ENCODE measurements at regions not wholly inside any gene's neighbourhood (a gene's known extent, or its start where the extent isn't known, plus 50 kb on each side); places are given as distances from the start of the nearest gene placed in this dataset.
"Not testable (repeated sequence)": the region's sequence is repeated elsewhere in the genome, so short reads cannot be mapped to it uniquely, and the experiment has no call there.

DNA sequence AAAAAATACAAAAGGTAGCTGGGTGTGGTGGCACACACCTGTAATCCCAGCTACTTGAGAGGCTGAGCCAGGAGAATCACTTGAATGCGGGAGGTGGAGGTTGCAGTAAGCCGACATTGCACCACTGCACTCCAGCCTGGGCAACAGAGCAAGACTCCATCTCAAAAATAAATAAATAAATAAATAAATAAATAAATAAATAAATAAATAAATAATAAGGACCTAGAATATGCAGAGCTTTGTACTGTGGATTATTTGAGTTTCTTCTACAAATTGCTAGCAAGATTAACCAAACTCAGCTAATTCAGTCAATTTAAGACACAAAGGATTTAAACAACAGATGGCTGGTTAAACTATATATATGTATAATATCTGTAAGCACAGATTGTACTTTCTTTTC is 322.5 kb upstream of the ARPP21 start:
- intact Hi-C loops (cut with DNase I); DNase-seq (ENCODE audit: low spot score): not testable (repeated sequence)

DNA sequence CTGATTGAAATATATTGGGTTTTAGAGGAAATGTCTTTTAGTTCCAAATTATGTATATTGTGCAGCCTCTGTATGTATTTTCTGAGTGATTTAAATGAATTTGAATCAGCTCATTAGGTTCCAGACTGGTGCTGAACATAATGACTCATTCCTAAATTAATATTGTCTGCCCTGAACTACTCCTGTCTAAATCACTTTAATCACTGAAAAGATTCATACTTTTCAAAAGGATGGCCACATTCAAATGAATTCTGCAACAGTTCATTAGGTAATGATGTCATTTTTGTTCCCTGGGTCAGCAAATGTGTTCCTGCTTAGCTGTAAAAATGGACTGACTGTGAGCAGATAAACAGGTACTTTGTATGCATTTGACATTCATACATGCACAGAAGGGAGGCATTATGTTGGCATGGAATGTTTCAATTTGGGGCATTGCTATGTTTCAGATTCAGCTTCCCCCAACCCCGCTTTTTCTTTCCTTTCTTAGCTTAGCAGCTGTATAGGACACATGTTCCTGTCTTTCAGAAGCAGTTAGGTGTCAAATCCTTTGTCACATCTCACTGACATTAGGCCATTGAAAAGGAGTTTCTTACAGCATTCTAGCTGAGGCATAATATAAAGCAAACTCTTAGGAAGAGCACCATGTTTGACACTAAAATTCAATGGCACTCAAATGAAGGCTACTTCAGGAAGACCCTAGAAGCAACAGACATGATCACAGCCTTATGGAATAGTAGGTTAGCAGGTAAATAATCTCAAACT is 318.5 kb upstream of the ARPP21 start:
- intact Hi-C loops (cut with DNase I), result no loop called here
- no peak for DNase-seq (ENCODE audit: low spot score)

DNA sequence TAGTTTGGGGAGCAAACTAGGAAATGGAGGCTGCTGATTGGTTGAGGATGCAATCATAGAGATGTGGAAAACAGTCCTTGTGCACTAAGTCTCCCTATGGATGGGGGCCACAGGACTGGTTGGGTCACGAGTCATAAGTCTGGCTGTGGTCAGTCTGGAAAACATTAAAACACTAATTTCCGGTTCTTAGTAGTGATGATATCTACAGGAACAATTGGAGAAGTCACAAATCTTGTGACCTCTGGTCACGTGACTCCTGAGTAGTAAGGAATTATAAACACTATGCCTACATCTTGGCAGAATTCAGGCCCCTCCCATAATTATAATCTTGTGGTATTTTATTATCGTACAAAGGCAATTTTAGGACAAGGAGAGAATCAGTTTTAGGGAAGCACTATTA is 317.3 kb upstream of the ARPP21 start:
- intact Hi-C loops (cut with DNase I), result no loop called here
- DNase-seq (ENCODE audit: low spot score), result no peak

DNA sequence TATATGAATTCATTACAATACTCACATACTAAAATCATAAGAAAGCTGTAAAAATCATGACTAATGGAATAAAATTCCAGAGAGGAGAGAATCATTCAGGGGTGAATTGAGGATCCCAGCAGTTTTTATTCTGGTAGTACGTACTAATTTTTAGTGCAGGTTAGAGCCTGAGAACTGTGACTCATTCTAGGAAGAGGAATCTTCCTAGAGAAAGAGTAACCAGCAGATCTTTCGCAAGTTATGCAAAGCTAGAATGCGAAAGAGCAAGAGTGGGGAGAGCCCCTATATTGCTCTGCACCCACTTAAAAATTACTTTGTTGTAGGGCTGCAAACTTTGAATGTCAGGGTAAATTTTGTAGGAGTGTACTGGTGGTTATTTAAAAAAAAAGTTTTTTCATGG is 303.6 kb upstream of the ARPP21 start:
- intact Hi-C loops (cut with DNase I), result no loop called here
- no peak for DNase-seq (ENCODE audit: low spot score)

DNA sequence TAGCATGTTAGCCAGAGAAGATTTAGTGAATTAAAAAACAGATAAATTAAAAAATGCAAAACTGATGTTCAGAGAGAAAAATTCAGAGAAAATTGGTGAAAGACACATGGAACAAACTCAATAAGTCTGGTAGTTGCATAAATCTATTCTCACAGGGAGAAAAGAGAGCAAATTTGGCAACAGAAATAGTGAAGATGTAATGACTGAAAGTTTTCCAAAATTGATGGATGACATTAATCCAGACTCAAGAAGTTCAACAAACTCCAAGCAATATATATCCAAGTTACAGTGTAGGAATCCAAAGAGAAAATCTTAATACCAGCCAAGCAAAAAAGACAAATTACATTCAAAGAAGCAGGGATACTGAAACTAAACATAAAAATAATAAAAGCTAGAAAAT is 302.7 kb upstream of the ARPP21 start:
- DNase-seq (ENCODE audit: low spot score), result no peak
- intact Hi-C loops (cut with DNase I), result no loop called here

DNA sequence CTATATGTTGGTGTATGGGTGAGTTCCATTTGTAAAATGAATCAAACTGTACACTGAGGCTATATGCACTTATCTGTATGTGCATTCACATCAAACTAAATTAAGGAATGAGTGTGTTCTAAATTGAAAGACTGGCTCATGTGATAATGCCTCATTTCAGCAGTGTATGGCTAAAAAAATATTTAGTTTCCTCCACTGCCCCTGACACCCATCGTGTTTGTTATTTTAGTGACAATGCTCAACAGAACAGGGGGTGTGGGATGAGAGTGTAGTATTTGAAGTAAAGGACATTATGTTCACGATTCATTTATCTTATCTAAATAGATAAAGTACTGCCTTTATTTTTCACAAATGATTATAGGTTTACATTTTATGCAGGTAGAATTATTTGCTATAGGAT is 301.1 kb upstream of the ARPP21 start:
- DNase-seq (ENCODE audit: low spot score), result no peak
- intact Hi-C loops (cut with DNase I), result no loop called here

DNA sequence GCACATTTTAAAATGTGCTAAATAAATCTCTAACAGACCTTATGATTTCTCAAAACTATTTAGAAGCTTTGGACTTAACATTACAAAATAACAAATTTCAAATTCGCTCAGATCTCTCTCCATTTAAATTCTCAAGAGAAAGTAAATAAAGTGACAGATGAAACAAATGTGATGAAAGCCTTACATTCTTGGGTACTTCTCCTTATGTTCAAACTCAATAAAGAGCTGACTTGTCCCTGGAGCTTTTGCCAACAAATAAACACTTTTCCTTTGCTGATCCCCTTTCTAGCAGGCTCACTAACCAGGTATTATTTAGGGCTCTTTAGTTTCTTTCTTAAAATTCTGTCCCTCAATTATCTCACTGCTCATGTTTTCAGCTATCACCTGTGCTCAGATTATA is 259.1 kb upstream of the ARPP21 start:
- intact Hi-C loops (cut with DNase I), result no loop called here
- no peak for DNase-seq (ENCODE audit: low spot score)

DNA sequence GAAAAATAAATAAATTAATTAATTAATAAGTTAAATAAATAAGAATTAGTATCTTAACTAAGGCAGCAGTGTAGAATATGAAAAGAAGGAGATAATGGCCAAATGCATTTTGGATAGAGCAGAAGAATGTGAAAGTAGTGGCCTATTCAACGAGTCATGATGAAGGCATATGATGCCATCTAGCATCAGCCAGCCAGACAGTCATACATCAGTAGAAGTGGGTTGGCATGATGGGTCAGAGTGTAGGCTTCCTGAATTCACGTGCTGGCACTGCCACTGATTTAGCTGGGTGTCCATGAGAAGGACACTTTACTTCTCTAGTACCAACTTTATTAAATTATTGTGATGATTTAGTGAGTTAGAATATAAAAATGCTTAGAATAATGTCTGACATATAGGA is 256.1 kb upstream of the ARPP21 start:
- intact Hi-C loops (cut with DNase I), result no loop called here
- DNase-seq (ENCODE audit: low spot score), result no peak

DNA sequence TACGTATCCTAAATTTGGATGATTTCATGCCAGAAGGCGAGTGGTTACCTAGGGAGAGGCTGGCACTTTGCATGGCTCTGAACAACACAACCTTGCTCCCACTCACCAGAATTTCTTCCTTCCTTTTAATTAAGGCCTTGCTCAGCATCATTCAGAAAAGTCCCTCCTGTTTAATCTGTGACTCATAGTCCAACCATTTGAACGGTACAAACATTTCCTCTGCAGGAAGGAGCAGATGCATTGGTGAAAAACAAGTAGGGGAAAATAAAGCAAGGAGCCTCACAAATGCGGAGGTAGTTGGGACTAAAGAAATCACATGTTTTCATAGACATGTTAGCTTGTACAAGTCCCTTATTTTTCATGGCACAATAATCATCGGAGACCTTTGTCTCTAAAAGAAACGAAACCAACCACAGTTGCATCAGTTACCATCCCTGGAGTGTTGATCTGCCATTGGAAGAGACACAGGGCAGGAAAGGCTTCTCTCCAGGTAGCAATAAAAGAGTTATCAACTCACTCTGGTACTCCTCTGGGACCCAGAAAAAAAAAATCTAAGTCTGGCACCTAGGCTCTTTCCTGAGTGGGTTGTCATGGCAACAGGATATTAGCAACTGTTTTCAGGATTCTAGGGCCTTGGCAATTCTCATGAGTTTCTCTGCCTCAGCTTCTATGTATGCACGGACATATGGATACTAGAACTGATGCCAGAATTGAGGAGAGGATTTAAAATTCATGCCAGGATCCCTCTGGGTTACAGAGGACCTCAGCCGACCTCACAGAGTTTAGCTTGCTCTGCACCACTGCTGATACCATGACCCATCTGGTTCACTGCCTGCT is 255.4 kb upstream of the ARPP21 start:
- intact Hi-C loops (cut with DNase I), result no loop called here
- no peak for DNase-seq (ENCODE audit: low spot score)

DNA sequence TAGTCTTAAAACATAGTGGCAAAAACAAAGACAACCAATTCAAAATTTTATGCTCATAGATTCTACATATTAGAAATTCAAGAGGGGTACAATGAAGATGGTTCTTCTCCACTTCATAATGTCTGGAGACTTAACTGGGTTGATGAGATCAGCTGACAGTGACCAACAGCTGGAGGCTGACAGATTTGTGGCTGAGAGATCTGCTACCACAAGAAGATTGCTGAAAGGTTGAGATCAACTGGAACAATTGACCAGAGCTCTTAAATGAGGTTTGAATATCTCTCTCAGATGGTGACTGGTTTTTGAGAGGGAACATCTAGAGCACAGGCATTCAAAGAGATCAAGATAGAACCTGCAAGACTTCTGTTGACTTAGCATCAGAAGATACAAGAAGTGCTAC is 254.1 kb upstream of the ARPP21 start:
- intact Hi-C loops (cut with DNase I), result no loop called here
- no peak for DNase-seq (ENCODE audit: low spot score)

DNA sequence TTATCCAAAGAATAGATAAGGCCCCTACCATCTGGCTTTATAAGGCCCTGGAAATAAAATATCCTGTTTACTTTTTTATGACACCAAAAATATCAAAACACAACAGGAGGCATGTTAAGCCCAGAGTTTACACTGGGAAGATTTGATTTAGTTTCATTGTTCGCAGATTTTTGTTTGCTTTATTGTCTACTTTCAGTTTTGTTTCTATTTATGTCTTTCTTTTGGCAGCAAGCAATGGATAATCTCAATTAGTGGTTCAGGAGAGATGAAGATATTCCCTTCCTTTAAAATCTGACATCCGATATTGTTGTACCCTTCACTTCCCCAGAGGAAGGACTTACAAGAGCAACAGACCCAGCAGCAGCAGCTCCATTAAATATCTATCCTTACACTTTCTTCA is 249.4 kb upstream of the ARPP21 start:
- intact Hi-C loops (cut with DNase I), result no loop called here

DNA sequence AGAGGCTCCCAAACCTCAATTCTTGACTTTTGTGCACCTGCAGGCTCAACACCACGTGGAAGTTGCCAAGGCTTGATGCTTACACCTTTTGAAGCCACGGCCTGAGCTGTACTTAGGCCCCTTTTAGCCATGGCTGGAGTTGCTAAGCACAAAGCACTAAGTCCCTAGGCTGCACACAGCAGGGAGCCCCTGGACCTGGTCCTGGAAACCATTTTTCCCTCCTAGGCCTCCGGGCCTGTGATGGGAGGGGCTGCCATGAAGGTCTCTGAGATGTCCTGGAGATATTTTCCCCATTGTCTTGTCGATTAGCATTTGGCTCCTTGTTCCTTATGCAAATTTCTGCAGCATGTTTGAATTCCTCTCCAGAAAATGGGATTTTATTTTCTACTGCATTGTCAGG is 247.1 kb upstream of the ARPP21 start:
- DNase-seq (ENCODE audit: low spot score), result no peak
- intact Hi-C loops (cut with DNase I), result no loop called here

More for the DNA sequence above, 249.4 kb upstream of the ARPP21 start:
- no peak for DNase-seq (ENCODE audit: low spot score)

DNA sequence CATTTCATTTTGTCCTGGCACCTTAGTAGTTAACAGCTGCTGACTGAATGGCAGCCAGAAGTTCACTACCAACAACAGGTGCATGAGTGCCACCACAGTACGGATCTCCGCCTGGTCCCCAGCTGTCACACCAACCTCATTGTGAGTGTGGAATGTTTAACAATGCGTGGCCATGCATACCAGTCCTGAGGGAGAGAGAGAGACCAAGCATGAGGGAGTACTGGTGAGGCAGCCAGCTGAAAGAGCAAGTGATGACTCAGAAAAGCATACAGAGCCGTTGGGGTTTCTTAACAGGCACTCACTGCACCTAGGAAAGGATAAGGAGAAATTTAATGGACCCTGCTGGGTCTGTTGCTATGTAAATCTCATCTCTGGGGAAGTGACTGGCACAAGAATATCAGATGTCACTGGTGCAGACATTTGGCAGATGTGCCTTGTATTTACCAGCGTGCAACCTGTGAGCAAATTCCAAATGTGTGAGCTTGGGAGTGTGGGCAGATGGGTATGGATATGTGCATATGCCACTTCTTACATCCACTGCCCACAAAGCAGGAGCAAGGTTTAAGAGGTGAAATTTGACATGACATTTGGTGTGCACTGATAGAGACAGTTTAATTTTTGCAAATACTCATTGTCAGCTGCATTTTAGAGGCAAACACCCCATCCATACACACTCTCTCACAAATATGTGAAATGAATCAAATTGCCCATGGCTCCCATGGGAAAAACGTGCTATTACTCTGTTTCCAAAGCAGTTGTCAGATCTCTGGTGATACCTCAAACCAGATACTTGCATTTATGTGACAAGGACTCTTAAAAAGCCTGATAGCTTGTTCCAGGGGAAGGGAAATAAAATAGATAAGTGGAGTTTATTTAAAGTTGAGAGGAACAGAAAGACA is 245.2 kb upstream of the ARPP21 start:
- intact Hi-C loops (cut with DNase I), result no loop called here
- no peak for DNase-seq (ENCODE audit: low spot score)

DNA sequence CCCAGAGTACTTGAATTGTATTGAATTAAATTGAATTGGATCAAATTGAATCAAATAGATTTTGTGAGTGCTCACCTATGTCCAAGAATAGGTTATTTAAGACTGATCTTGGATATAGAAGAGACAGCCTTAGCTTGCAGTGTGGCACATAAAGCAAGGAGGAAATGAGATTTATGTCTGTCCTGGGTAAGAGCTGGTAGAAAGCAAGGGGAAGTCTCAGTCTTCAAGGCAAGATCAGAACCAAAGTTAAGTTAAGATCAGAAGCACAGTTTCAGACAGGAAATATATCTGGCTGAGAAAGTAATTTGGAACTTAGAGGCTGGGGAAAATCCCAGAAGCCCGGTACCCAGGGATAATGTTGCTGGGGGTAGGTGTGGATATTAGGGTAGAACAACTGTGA is 244.4 kb upstream of the ARPP21 start:
- intact Hi-C loops (cut with DNase I), result no loop called here
- no peak for DNase-seq (ENCODE audit: low spot score)

DNA sequence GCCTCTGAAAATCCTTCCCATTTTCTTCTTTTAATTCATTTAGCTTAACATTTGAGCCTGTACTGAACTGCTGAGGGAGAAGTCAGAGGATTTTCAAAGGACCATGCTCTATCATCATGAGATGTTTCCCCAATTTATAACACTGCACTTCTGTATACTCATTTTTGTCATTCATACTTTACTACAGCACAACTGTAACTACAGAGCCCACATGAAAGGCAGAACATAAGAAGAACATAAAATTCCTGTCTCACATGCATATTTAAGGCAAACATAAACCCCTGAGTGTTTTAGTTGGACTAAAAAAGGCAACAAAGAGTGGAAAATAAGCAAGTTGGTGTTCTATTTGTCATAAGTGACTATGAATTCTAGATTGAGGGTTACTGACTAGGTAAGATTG is 237.7 kb upstream of the ARPP21 start:
- no peak for DNase-seq (ENCODE audit: low spot score)
- intact Hi-C loops (cut with DNase I), result no loop called here

DNA sequence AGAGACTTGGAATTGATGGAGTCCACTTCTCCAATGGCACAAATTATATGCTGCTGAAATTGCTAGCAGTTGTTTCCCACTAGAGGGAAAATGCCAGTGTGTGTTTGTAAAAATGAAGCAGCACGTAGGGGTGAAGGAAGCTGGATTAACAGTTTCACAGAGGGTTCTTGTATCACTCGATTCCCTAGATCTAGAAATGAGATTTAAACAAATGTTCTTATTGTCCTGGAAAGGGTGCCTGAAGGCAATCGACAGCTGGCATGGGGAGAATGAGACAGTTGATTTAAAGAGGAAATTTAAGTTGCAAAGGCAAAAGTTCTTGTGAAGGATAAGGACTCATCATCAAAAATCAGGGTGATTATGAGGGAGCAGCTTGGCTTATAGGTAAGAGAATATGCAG is 234.8 kb upstream of the ARPP21 start:
- intact Hi-C loops (cut with DNase I), result no loop called here
- DNase-seq (ENCODE audit: low spot score), result no peak

DNA sequence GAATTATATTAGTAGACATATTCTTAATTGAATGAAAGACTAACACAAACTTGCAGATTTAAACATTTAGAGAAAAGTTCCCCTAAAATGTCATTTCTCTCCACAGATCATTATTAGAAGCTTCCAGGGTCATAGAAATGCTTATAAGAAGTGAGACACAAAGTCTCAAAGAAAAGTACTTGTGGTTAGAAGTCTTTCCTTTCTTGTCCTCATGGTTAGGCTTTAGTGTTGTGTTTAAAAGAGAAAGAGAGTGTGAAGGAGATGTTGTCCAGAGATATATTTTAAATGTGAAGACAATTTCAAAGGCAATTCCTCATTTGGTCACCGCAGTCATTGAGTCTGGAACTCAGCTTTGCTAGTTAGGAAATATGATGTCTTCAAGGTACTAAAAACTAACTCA is 230.4 kb upstream of the ARPP21 start:
- intact Hi-C loops (cut with DNase I), result no loop called here
- no peak for DNase-seq (ENCODE audit: low spot score)

DNA sequence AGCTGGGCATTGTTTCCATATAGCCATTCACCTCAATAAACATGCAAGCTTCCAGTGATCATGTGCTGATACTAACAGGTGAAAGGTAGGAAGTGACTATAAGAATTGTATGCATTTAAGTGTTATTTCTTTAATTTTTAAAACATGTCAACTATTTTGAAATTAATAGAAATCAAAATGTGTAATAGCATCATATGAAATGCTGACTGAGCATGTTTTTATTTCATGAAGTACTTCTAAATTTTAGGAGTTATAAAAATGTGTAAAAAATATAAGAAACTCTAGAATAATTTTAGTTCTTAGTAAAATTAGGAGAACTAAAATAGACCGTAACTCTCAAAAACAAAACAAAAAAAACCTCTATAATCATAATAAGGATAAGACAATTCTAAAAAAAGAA is 229.3 kb upstream of the ARPP21 start:
- DNase-seq (ENCODE audit: low spot score), result no peak

DNA sequence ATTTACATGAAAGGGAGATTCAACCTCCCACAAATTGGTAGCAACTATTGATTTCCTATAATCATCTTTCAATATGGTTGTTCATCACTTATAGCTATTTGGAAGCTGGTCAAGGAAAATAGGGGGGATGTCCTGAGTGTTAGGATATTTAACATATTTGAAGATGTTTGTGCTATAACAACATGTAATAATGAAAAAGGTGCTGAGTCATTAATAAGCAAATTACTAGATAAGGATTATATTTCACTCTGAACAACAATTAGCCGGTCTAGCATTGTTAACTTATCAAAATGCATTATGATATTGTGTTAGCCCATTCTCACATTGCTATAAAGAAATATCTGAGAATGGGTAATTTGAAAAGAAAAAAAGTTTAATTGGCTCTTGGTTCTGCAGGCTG is 225.8 kb upstream of the ARPP21 start:
- intact Hi-C loops (cut with DNase I), result no loop called here
- no peak for DNase-seq (ENCODE audit: low spot score)

More for the DNA sequence above, 229.3 kb upstream of the ARPP21 start:
- intact Hi-C loops (cut with DNase I), result no loop called here

DNA sequence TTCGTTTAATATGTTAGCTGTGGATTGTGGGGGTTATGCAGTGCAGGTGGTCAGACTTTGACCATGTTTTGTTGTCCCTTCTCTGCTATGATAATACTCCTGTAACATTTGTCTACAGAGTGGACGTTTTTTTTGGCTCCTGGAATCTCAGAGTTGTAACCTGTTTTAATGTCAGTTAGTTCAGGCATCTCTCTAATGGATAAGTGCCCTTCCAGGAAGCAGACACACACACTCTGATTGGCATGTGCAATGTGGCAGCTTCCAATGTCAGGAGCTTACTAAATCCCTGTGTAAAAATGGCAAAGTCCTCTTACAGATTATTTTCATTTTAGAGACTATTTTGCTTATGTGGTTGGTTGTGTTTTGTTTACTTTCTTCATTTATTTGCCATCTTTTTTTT is 222.2 kb upstream of the ARPP21 start:
- DNase-seq (ENCODE audit: low spot score), result no peak

More for the DNA sequence above, 222.2 kb upstream of the ARPP21 start:
- intact Hi-C loops (cut with DNase I), result no loop called here

Data from cardiac septum (tissue), 1 donor.